DND-41 (cell line): ENCODE measurements at regions not wholly inside any gene's neighbourhood (a gene's known extent, or its start where the extent isn't known, plus 50 kb on each side); places are given as distances from the start of the nearest gene placed in this dataset.
"Not testable (repeated sequence)": the region's sequence is repeated elsewhere in the genome, so short reads cannot be mapped to it uniquely, and the experiment has no call there.

Source experiments
- ATAC-seq: fragments of 200-7000 bp; cut with Tn5 transposase; 3 replicates; pipeline ENCODE4 v1.9.1; 2021; ENCODE audit warnings: low read depth; ENCODE audit not compliant: insufficient read depth
- DNase-seq: peaks from one replicate; pipeline ENCODE4 v3.0.0-alpha.2; 2020
- H2AFZ ChIP-seq: 2 replicates; pipeline ENCODE4 v1.6.0; 2012; ENCODE audit warnings: low read depth, low read length
- H3K27ac ChIP-seq: 2 replicates; pipeline ENCODE4 v1.5.1; 2012; ENCODE audit warnings: low read length, inconsistent platforms
- H3K27me3 ChIP-seq: fragments of 200-600 bp; sonication (generic); 2 replicates; pipeline ENCODE4 v1.6.0; 2012; ENCODE audit warnings: low read length, mild to moderate bottlenecking, inconsistent platforms; ENCODE audit not compliant: insufficient read depth, poor library complexity
- H3K36me3 ChIP-seq: 2 replicates; pipeline ENCODE4 v1.5.1; 2012; ENCODE audit warnings: low read length, inconsistent platforms; ENCODE audit not compliant: insufficient read depth
- H3K4me1 ChIP-seq: 2 replicates; pipeline ENCODE4 v1.5.1; 2012; ENCODE audit warnings: mild to moderate bottlenecking, low read length; ENCODE audit not compliant: insufficient read depth
- H3K4me2 ChIP-seq: 2 replicates; pipeline ENCODE4 v1.6.0; 2012; ENCODE audit warnings: mild to moderate bottlenecking, moderate library complexity, low read length, inconsistent platforms; ENCODE audit not compliant: insufficient read depth
- H3K4me3 ChIP-seq, 2 experiments: fragments of 200-600 bp in 1 of 2; shearing (Covaris generic) in 1 of 2; 2 replicates each; pipeline ENCODE4 v1.5.1; 2012 to 2016; ENCODE audit warnings: inconsistent platforms in 2 of 2, low read length in 2 of 2, mild to moderate bottlenecking in 2 of 2, low read depth in 1 of 2, moderate library complexity in 1 of 2
- H3K79me2 ChIP-seq: 2 replicates; pipeline ENCODE4 v1.6.0; 2012; ENCODE audit warnings: low read length, inconsistent platforms; ENCODE audit not compliant: insufficient read depth
- H3K9ac ChIP-seq: 2 replicates; pipeline ENCODE4 v1.6.0; 2012; ENCODE audit warnings: low read depth, mild to moderate bottlenecking, inconsistent platforms, low read length, moderate library complexity
- H3K9me3 ChIP-seq: 2 replicates; pipeline ENCODE4 v1.5.1; 2012; ENCODE audit warnings: low read length, moderate library complexity, mild to moderate bottlenecking, inconsistent platforms; ENCODE audit not compliant: insufficient read depth, severe bottlenecking
- H4K20me1 ChIP-seq: 2 replicates; pipeline ENCODE4 v1.6.0; 2012; ENCODE audit warnings: low read length; ENCODE audit not compliant: insufficient read depth
- CTCF ChIP-seq: IDR thresholded peaks from 2 replicates; pipeline ENCODE4 v1.5.1; 2012; ENCODE audit warnings: borderline replicate concordance, low read length, moderate library complexity, mild to moderate bottlenecking; ENCODE audit not compliant: poor library complexity, severe bottlenecking; ENCODE audit errors: extremely low read depth
- EZH2 ChIP-seq: IDR thresholded peaks from 3 replicates; pipeline ENCODE4 v1.6.1; 2012; ENCODE audit warnings: borderline replicate concordance, low read depth, mild to moderate bottlenecking, moderate library complexity, low read length, inconsistent platforms; ENCODE audit not compliant: severe bottlenecking

DNA sequence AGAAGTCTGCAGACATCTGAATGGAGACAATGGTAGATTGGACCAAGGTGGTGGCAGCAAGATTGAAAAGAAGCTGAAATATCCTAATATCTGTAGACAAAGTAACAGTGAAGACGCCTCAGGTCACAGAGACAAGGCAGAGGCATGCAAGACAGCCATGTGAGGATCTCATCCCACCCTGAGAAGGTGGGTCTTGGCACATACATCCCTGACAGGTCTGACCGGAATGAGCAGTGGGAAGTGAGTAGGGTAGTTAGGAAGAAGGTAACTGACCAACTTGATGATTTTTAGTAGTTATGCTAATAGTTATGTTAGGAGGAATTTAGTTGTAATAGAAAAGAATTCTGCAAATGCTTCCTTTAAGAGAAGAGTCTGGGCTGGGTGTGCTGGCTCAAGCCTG, 229.6 kb downstream of the NDUFS4 start:
- no peaks in the 10 kb centered on the region for H3K4me1 ChIP-seq
- DNase-seq: no peak
- TF ChIP-seq CTCF (no peak), EZH2 (no peak)
- no peak overlapping the region for H3K4me3 ChIP-seq
- no peaks in the 10 kb centered on the region for H3K9me3 ChIP-seq
- no peak overlapping the region for H3K4me2 ChIP-seq
- H3K9ac ChIP-seq: no peak overlapping the region
- no peak for ATAC-seq
- H3K27me3 ChIP-seq: no peaks in the 10 kb centered on the region
- H3K36me3 ChIP-seq: no peaks in the 10 kb centered on the region
- H2AFZ ChIP-seq: no peak overlapping the region
- H3K27ac ChIP-seq: no peak overlapping the region
- H4K20me1 ChIP-seq: no peaks in the 10 kb centered on the region
- no peaks in the 10 kb centered on the region for H3K79me2 ChIP-seq

GRCh38 chr5:53792338-53792737, 231.9 kb downstream of the NDUFS4 start:
- Histone ChIP-seq H2AFZ (no peak overlapping the region), H3K79me2 (no peaks in the 10 kb centered on the region), H3K36me3 (no peaks in the 10 kb centered on the region), H3K27ac (no peak overlapping the region), H3K9ac (no peak overlapping the region), H4K20me1 (no peaks in the 10 kb centered on the region), H3K27me3 (no peaks in the 10 kb centered on the region), H3K4me2 (no peak overlapping the region), H3K4me1 (no peaks in the 10 kb centered on the region), H3K4me3 (no peak overlapping the region), H3K9me3 (no peaks in the 10 kb centered on the region)
- TF ChIP-seq CTCF: no peak
- TF ChIP-seq EZH2: no peak
- ATAC-seq (no peak), DNase-seq (no peak)

- H2AFZ ChIP-seq, H3K4me3 ChIP-seq, H4K20me1 ChIP-seq, H3K4me1 ChIP-seq, H3K79me2 ChIP-seq, ATAC-seq, H3K4me2 ChIP-seq, H3K27ac ChIP-seq, DNase-seq, H3K36me3 ChIP-seq, H3K27me3 ChIP-seq, H3K9ac ChIP-seq, H3K9me3 ChIP-seq: not testable (repeated sequence)
These were observed 239.2 kb downstream of the NDUFS4 start for GRCh38 chr5:53799644-53800043.

GRCh38 chr5:53808392-53808791, 248.0 kb downstream of the NDUFS4 start:
- not testable (repeated sequence) for H3K27ac ChIP-seq, H3K4me3 ChIP-seq, H3K27me3 ChIP-seq, H3K9ac ChIP-seq, H3K4me1 ChIP-seq, H3K4me2 ChIP-seq, ATAC-seq, H3K36me3 ChIP-seq, H2AFZ ChIP-seq, DNase-seq, H3K9me3 ChIP-seq, H4K20me1 ChIP-seq, H3K79me2 ChIP-seq

GRCh38 chr5:53814819-53815218, 254.4 kb downstream of the NDUFS4 start:
- no peaks in the 10 kb centered on the region for H3K27me3 ChIP-seq
- H3K9ac ChIP-seq: no peak overlapping the region
- TF ChIP-seq EZH2 (no peak), CTCF (no peak)
- H3K36me3 ChIP-seq: no peaks in the 10 kb centered on the region
- H3K9me3 ChIP-seq: no peaks in the 10 kb centered on the region
- H3K27ac ChIP-seq: no peak overlapping the region
- no peak overlapping the region for H2AFZ ChIP-seq
- H3K4me2 ChIP-seq: no peak overlapping the region
- no peak for ATAC-seq
- no peak for DNase-seq
- no peaks in the 10 kb centered on the region for H3K4me1 ChIP-seq
- no peaks in the 10 kb centered on the region for H4K20me1 ChIP-seq
- no peak overlapping the region for H3K4me3 ChIP-seq
- H3K79me2 ChIP-seq: no peaks in the 10 kb centered on the region
